GM23338 (cell line): ENCODE measurements at regions not wholly inside any gene's neighbourhood (a gene's known extent, or its start where the extent isn't known, plus 50 kb on each side); places are given as distances from the start of the nearest gene placed in this dataset.

Source experiments
- CREB1 ChIP-seq: fragments of 250-450 bp; sonication (Bioruptor Pico); IDR thresholded peaks from 2 replicates; pipeline ENCODE4 v1.5.0; 2020; ENCODE audit warnings: low read depth, mild to moderate bottlenecking, moderate library complexity
- EZH2 ChIP-seq: fragments of 200-600 bp; sonication (generic); IDR thresholded peaks from one replicate; pipeline ENCODE4 v1.8.0; 2017; ENCODE audit warnings: antibody characterized with exemption, mild to moderate bottlenecking, low read depth; ENCODE audit not compliant: unreplicated experiment
- NANOG ChIP-seq: IDR thresholded peaks from 2 replicates; pipeline ENCODE4 v1.6.1; 2016; ENCODE audit warnings: antibody characterized with exemption, borderline replicate concordance
- POLR2AphosphoS5 ChIP-seq: IDR thresholded peaks from 2 replicates; pipeline ENCODE4 v1.6.1; 2016; ENCODE audit warnings: antibody characterized with exemption, low read depth
- ZNF114 ChIP-seq: fragments of 250-450 bp; sonication (Bioruptor Pico); IDR thresholded peaks from 2 replicates; pipeline ENCODE4 v1.5.0; 2020; ENCODE audit warnings: mild to moderate bottlenecking, moderate library complexity
- ZNF331 ChIP-seq: fragments of 250-450 bp; sonication (Bioruptor Pico); IDR thresholded peaks from 2 replicates; pipeline ENCODE4 v1.5.0; 2020; ENCODE audit warnings: low read depth, mild to moderate bottlenecking, moderate library complexity
- ZNF462 ChIP-seq: fragments of 250-450 bp; sonication (Bioruptor Pico); IDR thresholded peaks from 2 replicates; pipeline ENCODE4 v1.5.0; 2020; ENCODE audit warnings: mild to moderate bottlenecking, moderate library complexity
- TF ChIP-seq, protein P1 (sequence below): IDR thresholded peaks from 2 replicates; pipeline ENCODE4 v1.6.1; 2016; ENCODE audit warnings: antibody characterized with exemption
- TF ChIP-seq, protein P2 (sequence below): IDR thresholded peaks from one replicate; pipeline ENCODE4 v1.6.1; 2018; ENCODE audit warnings: antibody characterized with exemption; ENCODE audit not compliant: unreplicated experiment

- TF ChIP-seq ZNF462 (no peak), ZNF114 (CRISPR knock-in tag) (no peak), EZH2 (no peak), POLR2AphosphoS5 (no peak), CREB1 (CRISPR knock-in tag) (no peak), ZNF331 (CRISPR knock-in tag) (no peak), NANOG (no peak)
- TF ChIP-seq, protein P1, sequence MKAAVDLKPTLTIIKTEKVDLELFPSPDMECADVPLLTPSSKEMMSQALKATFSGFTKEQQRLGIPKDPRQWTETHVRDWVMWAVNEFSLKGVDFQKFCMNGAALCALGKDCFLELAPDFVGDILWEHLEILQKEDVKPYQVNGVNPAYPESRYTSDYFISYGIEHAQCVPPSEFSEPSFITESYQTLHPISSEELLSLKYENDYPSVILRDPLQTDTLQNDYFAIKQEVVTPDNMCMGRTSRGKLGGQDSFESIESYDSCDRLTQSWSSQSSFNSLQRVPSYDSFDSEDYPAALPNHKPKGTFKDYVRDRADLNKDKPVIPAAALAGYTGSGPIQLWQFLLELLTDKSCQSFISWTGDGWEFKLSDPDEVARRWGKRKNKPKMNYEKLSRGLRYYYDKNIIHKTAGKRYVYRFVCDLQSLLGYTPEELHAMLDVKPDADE: no peak
- TF ChIP-seq, protein P2, sequence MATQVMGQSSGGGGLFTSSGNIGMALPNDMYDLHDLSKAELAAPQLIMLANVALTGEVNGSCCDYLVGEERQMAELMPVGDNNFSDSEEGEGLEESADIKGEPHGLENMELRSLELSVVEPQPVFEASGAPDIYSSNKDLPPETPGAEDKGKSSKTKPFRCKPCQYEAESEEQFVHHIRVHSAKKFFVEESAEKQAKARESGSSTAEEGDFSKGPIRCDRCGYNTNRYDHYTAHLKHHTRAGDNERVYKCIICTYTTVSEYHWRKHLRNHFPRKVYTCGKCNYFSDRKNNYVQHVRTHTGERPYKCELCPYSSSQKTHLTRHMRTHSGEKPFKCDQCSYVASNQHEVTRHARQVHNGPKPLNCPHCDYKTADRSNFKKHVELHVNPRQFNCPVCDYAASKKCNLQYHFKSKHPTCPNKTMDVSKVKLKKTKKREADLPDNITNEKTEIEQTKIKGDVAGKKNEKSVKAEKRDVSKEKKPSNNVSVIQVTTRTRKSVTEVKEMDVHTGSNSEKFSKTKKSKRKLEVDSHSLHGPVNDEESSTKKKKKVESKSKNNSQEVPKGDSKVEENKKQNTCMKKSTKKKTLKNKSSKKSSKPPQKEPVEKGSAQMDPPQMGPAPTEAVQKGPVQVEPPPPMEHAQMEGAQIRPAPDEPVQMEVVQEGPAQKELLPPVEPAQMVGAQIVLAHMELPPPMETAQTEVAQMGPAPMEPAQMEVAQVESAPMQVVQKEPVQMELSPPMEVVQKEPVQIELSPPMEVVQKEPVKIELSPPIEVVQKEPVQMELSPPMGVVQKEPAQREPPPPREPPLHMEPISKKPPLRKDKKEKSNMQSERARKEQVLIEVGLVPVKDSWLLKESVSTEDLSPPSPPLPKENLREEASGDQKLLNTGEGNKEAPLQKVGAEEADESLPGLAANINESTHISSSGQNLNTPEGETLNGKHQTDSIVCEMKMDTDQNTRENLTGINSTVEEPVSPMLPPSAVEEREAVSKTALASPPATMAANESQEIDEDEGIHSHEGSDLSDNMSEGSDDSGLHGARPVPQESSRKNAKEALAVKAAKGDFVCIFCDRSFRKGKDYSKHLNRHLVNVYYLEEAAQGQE: no peak
Observed at GRCh38 chr3:194257151-194257621, 93.9 kb downstream of the CPN2 start (continued).
